SW480 (cell line): ENCODE measurements at regions not wholly inside any gene's neighbourhood (a gene's known extent, or its start where the extent isn't known, plus 50 kb on each side); places are given as distances from the start of the nearest gene placed in this dataset.
A peak's percentile ranks its signal among the peaks of the same experiment; 100 is the strongest.

Experiments
- DNase-seq: peaks from one replicate; pipeline ENCODE4 v3.0.0-alpha.2; 2016; ENCODE audit warnings: low spot score

DNA sequence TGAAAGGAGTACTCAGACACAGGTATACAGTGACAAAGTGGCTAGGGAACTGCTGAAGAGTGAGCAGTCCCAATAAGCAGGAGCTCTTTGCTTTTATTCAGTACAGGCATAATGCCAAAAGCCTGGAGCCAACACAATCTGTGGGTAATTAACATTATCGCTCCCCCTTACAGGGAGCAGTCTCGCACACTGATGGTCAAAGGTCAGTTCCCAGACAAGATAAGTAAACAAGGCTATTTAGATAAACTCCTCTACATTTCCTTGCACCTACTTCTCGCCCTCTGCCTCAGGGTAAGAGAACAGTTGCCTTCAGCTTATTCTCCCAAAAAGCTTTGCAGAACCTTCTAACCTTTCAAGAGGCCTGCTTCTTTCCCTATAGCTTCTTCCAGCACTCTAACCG lies 73.9 kb upstream of the TAF9B start:
- DNase-seq, result no peak

DNA sequence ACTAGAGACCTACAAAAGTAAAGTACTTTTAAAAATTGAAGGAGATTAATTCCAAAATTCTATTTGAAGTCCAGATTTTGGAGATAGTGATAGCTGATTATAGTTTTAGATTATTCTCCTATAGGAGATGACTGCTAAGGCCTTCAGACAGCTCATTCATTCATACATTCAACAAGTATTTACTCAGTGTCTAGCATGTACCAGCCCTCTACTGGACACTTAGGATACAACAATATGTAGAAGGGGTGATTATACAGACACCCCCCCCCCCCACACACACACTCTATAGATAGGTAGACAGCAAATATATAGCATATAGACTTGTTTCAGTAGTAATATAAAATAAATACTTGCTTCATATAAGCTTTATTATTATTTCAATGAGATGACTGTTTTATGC lies 60.4 kb upstream of the TAF9B start:
- DNase-seq, result peak; percentile 49
